Skeletal muscle tissue (tissue), 3 donors: ENCODE measurements at regions not wholly inside any gene's neighbourhood (a gene's known extent, or its start where the extent isn't known, plus 50 kb on each side); places are given as distances from the start of the nearest gene placed in this dataset.

Experiments
- H3K27ac ChIP-seq: one replicate; pipeline ENCODE4 v1.7.0; 2013; ENCODE audit warnings: mild to moderate bottlenecking, low read depth, low read length, inconsistent platforms
- H3K27me3 ChIP-seq, 3 donors: one replicate each; pipeline ENCODE4 v1.7.0; 2013; ENCODE audit warnings: low read length in 3 of 3; ENCODE audit not compliant: control insufficient read depth in 3 of 3, insufficient read depth in 3 of 3
- H3K36me3 ChIP-seq, 3 donors: one replicate each; pipeline ENCODE4 v1.7.0; 2013; ENCODE audit warnings: low read length in 3 of 3; ENCODE audit not compliant: control insufficient read depth in 3 of 3, insufficient read depth in 3 of 3
- H3K4me1 ChIP-seq, 3 donors: one replicate each; pipeline ENCODE4 v1.7.0; 2013; ENCODE audit warnings: low read length in 3 of 3, mild to moderate bottlenecking in 3 of 3; ENCODE audit not compliant: control insufficient read depth in 3 of 3, insufficient read depth in 3 of 3
- H3K4me3 ChIP-seq, 3 donors: one replicate each; pipeline ENCODE4 v1.7.0; 2013; ENCODE audit warnings: low read length in 3 of 3
- H3K9ac ChIP-seq, 3 donors: one replicate each; pipeline ENCODE4 v1.7.0; 2013; ENCODE audit warnings: low read length in 3 of 3, mild to moderate bottlenecking in 3 of 3, moderate library complexity in 2 of 3, low read depth in 1 of 3
- H3K9me3 ChIP-seq, 3 donors: one replicate each; pipeline ENCODE4 v1.7.0; 2013; ENCODE audit warnings: low read length in 3 of 3; ENCODE audit not compliant: control insufficient read depth in 3 of 3
- donor health status: Osteomylitis.

DNA sequence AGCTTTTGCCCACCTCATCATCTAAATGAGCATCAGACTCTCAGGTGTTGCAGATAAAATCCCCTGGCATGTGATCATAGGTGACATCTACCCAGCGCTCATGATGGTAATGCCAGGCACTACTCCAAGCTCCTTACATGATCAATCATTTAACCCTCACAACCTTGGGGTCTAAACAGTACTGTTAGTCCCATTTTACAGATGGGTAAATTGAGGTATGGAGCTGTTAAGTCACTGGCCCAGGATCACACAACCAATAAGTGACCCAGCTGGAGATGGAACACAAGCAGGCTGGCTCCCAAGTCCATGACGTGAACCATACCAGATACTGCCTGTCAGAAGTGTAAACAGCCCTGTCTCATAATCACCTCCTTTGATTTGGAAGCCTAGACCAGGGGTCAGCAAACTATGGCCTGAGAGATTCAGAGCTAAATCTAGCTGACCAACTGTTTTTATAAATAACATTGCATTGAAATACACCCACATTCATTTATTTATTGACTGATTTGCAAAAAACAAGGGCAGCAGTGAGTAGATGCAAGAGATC lies 79.2 kb downstream of the UNC5CL start:
- H3K4me3 ChIP-seq: no peak overlapping the region
- H3K9ac ChIP-seq: no peak overlapping the region
- no peaks in the 10 kb centered on the region for H3K27me3 ChIP-seq

DNA sequence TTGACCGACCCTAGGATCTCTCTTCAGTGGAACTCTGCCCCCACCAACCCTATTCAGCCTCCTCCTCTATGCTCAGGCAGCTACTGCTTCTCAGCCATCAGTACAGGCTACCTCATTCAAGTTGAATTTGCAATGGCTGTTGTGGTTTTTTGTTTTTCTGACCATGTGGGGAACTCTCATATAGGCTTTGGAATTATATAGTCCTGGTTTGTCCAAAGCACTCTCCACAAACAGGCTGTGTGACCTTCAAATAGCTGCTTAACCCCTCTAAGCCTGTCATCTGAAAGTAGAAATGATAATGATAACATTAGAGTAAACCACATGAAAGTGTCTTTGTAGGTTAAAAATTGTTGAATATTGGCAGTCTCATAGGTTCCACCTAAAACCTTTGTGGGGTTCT lies 80.3 kb downstream of the UNC5CL start:
- Histone ChIP-seq H3K36me3 (no peaks in the 10 kb centered on the region), H3K9ac (no peak overlapping the region), H3K4me3 (no peak overlapping the region)

More for the DNA sequence above, 79.2 kb downstream of the UNC5CL start:
- no peaks in the 10 kb centered on the region for H3K9me3 ChIP-seq
- H3K36me3 ChIP-seq: no peaks in the 10 kb centered on the region
- peaks cover 0 to 6% (median 0%) of the 10 kb centered on the region in 3 donors for H3K4me1 ChIP-seq
- no peak overlapping the region for H3K27ac ChIP-seq

DNA sequence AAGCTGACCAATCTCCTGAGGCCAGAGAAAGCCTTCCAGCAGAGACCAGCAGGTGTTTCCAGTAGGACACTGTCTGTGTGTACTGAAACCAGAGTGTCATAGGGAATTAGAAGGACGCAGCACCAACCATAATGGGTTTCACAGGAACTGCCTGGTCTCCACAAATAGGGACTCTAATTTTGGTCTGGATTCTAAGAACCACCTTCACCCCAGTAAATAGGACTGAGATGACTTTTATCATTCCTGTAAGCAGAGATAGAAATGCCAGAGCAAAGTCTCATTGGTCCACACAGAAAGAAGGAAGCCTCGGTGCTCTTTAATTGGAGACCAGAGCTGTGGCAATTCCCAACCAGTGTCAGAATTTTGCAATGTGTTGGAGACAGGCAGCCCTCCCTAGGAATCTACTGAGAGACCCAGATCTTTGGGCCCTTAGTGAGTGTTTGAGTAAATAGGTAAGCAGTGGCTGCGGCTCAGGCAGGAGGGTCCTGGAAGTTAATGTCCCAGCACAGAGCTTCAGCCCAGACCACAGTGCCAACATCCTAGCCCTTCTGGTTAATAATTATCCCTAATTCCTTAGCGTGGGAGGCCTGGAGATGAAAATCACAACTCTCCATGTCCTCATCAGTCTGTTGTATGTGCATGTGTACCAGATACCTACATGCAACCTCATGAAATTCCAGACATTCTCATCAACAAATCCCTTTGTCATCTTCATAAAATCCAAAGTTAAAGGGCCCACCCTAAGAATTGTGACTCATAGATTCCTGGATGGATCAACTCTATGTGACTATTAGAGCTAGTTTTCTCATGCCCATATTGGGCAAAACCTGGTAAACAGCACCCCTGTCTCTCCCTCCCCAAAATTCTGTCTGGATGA lies 81.2 kb downstream of the UNC5CL start:
- no peak overlapping the region for H3K27ac ChIP-seq
- no peak overlapping the region for H3K9ac ChIP-seq
- peaks cover 0 to 6% (median 0%) of the 10 kb centered on the region in 3 donors for H3K4me1 ChIP-seq
- no peaks in the 10 kb centered on the region for H3K36me3 ChIP-seq
- peaks cover 0 to 4% (median 0%) of the 10 kb centered on the region in 3 donors for H3K27me3 ChIP-seq
- no peak overlapping the region for H3K4me3 ChIP-seq
- no peaks in the 10 kb centered on the region for H3K9me3 ChIP-seq

More for the DNA sequence above, 80.3 kb downstream of the UNC5CL start:
- Histone ChIP-seq H3K4me1 (peaks cover 0 to 6% (median 0%) of the 10 kb centered on the region in 3 donors), H3K9me3 (no peaks in the 10 kb centered on the region), H3K27me3 (peaks cover 0 to 4% (median 0%) of the 10 kb centered on the region in 3 donors), H3K27ac (no peak overlapping the region)

DNA sequence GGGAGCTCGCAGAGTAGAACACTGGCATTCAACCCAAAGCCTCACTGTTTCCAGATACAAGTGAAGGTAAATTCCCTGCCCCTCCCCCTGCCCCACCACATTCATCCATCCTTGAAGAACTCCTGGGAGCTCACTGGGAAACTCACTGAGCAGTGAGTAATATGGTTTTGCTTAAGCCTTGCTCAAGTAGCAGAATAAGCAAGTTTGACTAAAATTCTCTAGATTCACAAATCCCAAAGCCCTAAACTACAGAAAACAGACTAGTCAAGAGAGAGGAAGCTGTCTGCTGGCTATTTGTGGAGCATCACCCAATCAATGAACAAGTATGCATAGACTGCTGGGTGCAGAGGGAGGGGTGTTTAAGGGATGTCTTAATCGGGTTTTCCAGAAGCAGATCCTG lies 82.1 kb downstream of the UNC5CL start:
- Histone ChIP-seq H3K9me3 (no peaks in the 10 kb centered on the region), H3K36me3 (no peaks in the 10 kb centered on the region), H3K4me3 (no peak overlapping the region), H3K27me3 (peaks cover 0 to 4% (median 0%) of the 10 kb centered on the region in 3 donors), H3K4me1 (peaks cover 0 to 6% (median 0%) of the 10 kb centered on the region in 3 donors), H3K9ac (no peak overlapping the region), H3K27ac (no peak overlapping the region)

DNA sequence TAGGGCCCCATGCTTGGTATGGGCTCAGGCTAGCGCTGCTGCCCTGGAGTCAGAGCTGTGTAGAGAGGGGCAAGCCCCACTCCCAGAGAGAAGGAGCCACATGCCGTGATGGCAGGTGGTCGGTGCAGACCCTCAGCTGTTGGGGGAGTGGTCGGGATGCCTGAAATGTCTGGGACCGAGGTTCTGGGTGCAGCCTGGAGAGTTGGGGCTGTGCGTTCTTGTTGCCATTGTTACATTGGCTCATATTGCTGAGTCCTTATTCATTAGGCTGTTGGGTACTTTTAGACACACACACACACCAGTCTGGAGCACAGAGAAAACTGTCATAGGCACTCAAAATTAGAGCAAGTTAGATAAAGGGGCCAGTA lies 83.9 kb downstream of the UNC5CL start:
- H3K36me3 ChIP-seq: no peaks in the 10 kb centered on the region
- peaks cover 0 to 4% (median 0%) of the 10 kb centered on the region in 3 donors for H3K27me3 ChIP-seq
- no peaks in the 10 kb centered on the region for H3K9me3 ChIP-seq
- no peak overlapping the region for H3K4me3 ChIP-seq
- no peak overlapping the region for H3K27ac ChIP-seq
- peaks cover 0 to 1% (median under 1%) of the 10 kb centered on the region in 3 donors for H3K4me1 ChIP-seq
- no peak overlapping the region for H3K9ac ChIP-seq

DNA sequence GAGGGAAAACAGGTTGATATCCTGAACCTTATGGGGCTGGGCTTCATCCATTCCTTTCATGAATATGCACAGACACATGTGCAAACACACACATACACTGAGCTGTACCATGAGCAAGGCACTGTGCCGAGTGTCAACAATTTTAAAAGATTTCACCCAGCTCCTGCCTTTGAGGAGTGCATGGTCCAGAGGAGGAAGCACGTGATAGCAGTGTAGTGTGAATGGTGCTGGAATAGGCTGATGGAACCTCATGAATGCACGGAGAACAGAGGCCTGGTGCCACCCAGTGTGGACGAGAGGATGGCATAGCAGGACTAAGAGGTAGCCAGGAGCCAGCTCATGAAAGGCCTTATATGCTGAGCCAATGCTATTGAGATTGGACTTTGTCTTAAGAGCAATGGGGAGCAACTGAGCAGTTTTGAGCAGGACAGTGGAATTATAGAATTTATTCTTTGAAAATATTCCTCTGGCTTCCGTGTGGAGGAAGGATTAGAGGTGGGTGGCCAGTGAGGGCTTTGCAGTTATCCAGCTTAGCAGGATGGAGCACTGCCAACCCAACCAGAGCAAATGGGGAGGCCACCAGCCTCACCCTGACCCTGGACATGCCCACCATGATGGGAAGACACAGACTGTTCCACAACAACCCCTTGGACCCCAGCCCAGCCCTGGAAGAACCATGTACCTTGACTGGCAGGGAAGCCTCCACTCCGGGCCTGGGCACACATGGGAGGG lies 84.4 kb downstream of the UNC5CL start:
- H3K9ac ChIP-seq: no peak overlapping the region
- H3K9me3 ChIP-seq: no peaks in the 10 kb centered on the region
- no peak overlapping the region for H3K27ac ChIP-seq

DNA sequence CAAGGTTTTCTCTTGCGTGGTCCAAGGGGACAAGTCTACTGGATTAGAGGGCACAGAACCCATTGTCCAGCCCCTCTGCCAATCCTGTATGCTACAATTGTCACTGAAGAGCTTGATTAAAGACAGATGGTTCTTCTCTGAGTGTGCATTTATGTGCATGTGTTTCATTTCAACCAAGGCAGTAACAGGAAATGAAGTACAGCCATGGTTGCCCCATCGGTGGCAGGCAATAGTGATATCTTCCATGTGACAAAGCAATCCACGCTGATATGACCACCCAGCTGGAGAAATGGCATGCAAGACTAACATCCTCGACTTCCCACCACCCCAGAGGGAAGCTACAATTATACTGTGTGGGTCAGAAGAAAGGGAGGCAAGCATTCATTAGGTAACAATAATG lies 85.5 kb downstream of the UNC5CL start:
- Histone ChIP-seq H3K9me3 (no peaks in the 10 kb centered on the region), H3K27me3 (peaks cover 0 to 4% (median 0%) of the 10 kb centered on the region in 3 donors), H3K4me3 (no peak overlapping the region), H3K9ac (no peak overlapping the region), H3K4me1 (peaks cover 0 to 7% (median 5%) of the 10 kb centered on the region in 3 donors), H3K36me3 (no peaks in the 10 kb centered on the region), H3K27ac (no peak overlapping the region)

More for the DNA sequence above, 84.4 kb downstream of the UNC5CL start:
- no peaks in the 10 kb centered on the region for H3K36me3 ChIP-seq
- H3K4me1 ChIP-seq: peaks cover 0 to 6% (median 5%) of the 10 kb centered on the region in 3 donors
- H3K4me3 ChIP-seq: no peak overlapping the region
- peaks cover 0 to 4% (median 0%) of the 10 kb centered on the region in 3 donors for H3K27me3 ChIP-seq

DNA sequence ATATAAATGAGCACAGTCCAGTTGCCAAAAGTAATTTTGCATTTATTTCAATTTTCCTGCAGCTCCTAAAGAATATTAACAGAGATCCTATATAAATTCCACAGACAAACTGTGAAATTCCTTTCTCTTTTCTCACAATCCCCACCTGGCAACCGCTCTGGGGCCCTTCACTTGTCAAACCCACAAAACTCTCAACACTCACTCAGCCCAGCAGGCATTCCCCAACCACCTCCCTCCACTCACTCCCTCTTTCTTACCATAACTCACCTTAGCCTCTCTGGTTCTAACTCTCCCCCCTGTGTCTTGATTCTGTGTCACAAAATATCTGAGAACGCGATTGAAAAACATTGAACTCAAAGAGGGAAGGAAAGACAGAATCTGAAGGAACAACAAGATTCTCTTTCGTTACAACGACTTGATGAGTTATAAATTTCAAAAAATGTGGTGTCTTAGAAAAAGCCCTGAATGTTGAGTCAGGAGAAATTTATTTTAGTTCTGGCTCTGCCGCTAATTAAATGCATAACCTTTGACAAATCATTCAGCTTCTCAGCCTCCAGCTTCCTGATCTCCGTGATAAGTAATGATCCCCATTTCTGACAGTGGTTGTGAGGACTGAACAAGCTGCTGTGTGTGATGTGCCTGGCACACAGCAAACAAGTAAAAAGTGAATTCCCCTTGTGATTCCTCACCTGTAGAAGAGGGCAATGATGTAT lies 87.9 kb downstream of the UNC5CL start:
- no peaks in the 10 kb centered on the region for H3K9me3 ChIP-seq
- no peak overlapping the region for H3K4me3 ChIP-seq
- H3K9ac ChIP-seq: no peak overlapping the region
- no peak overlapping the region for H3K27ac ChIP-seq
- H3K4me1 ChIP-seq: peaks cover 8 to 25% (median 19%) of the 10 kb centered on the region in 3 donors
- H3K36me3 ChIP-seq: no peaks in the 10 kb centered on the region
- peaks cover 0 to 4% (median 0%) of the 10 kb centered on the region in 3 donors for H3K27me3 ChIP-seq

DNA sequence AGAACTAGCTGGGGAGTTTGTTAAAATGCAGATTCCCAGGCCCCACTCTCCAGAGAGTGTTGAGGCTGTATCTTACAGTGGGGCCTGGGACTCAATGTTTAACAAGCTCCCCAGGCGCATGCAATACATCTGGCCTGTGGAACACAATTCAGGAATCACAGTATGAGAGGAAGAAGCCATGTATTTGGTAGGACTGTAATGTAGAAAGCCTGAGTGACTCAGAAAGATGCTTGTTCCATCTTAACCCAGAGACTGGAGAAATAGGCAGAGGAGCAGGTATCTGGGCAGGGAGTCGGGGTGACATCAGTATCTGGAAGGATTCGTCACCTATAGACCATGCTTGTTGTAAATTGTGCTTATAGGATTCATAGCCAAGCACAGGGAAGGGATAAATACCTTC lies 90.5 kb downstream of the UNC5CL start:
- Histone ChIP-seq H3K9ac (no peak overlapping the region), H3K27me3 (no peaks in the 10 kb centered on the region), H3K36me3 (no peaks in the 10 kb centered on the region), H3K27ac (no peak overlapping the region), H3K9me3 (no peaks in the 10 kb centered on the region), H3K4me3 (no peak overlapping the region), H3K4me1 (peaks cover 8 to 25% (median 19%) of the 10 kb centered on the region in 3 donors)
